Neuronal stem cell (in vitro differentiated cells): ENCODE measurements at regions not wholly inside any gene's neighbourhood (a gene's known extent, or its start where the extent isn't known, plus 50 kb on each side); places are given as distances from the start of the nearest gene placed in this dataset.
A peak's percentile ranks its signal among the peaks of the same experiment; 100 is the strongest.

Source experiments
- DNase-seq: peaks from one replicate; pipeline ENCODE4 v3.0.0-alpha.2; 2013; ENCODE audit warnings: low spot score
- H2AFZ ChIP-seq: one replicate; pipeline ENCODE4 v1.6.1; 2013; ENCODE audit warnings: mild to moderate bottlenecking, low read length, inconsistent platforms
- H2AK5ac ChIP-seq: 2 replicates; pipeline ENCODE4 v1.6.1; 2013; ENCODE audit warnings: low read depth, mild to moderate bottlenecking, inconsistent platforms, low read length, moderate library complexity, mixed read lengths
- H2BK120ac ChIP-seq: 2 replicates; pipeline ENCODE4 v1.6.1; 2013; ENCODE audit warnings: low read depth, mild to moderate bottlenecking, inconsistent platforms, low read length, moderate library complexity, mixed read lengths
- H2BK12ac ChIP-seq: one replicate; pipeline ENCODE4 v1.6.1; 2013; ENCODE audit warnings: low read length, inconsistent platforms
- H2BK15ac ChIP-seq: 2 replicates; pipeline ENCODE4 v1.6.1; 2013; ENCODE audit warnings: mild to moderate bottlenecking, low read length, inconsistent platforms, mixed read lengths
- H2BK5ac ChIP-seq: one replicate; pipeline ENCODE4 v1.6.1; 2013; ENCODE audit warnings: inconsistent platforms, mild to moderate bottlenecking, low read length, moderate library complexity
- H3K14ac ChIP-seq: one replicate; pipeline ENCODE4 v1.6.1; 2013; ENCODE audit warnings: low read length, inconsistent platforms
- H3K18ac ChIP-seq: 2 replicates; pipeline ENCODE4 v1.6.1; 2013; ENCODE audit warnings: low read length, inconsistent platforms
- H3K23ac ChIP-seq: 2 replicates; pipeline ENCODE4 v1.6.1; 2013; ENCODE audit warnings: low read depth, mild to moderate bottlenecking, mixed read lengths, low read length, inconsistent platforms; ENCODE audit not compliant: poor library complexity
- H3K27ac ChIP-seq: replicated peaks from 3 replicates; pipeline ENCODE4 v1.5.1; 2013; ENCODE audit warnings: low read length, inconsistent platforms
- H3K27me3 ChIP-seq, 3 experiments: 2 replicates each; pipeline ENCODE4 v1.6.1; 2013; ENCODE audit warnings: low read length in 3 of 3, mild to moderate bottlenecking in 2 of 3, inconsistent platforms in 1 of 3, low read depth in 1 of 3, mixed read lengths in 1 of 3, moderate library complexity in 1 of 3; ENCODE audit not compliant: control insufficient read depth in 3 of 3, insufficient read depth in 3 of 3
- H3K36me3 ChIP-seq, 2 donors: replicated peaks in 1 of 2; 2 replicates each; pipeline ENCODE4 v1.6.1; 2013; ENCODE audit warnings: low read length in 2 of 2; ENCODE audit not compliant: control insufficient read depth in 2 of 2, insufficient read depth in 2 of 2
- H3K4ac ChIP-seq: 2 replicates; pipeline ENCODE4 v1.6.1; 2013; ENCODE audit warnings: inconsistent platforms, mild to moderate bottlenecking, low read length, moderate library complexity
- H3K4me1 ChIP-seq, 2 donors: 1 replicate in 1 of 2; 2 replicates in 1 of 2; pipeline ENCODE4 v1.6.1; 2013; ENCODE audit warnings: low read length in 2 of 2, low read depth in 1 of 2; ENCODE audit not compliant: control insufficient read depth in 2 of 2, insufficient read depth in 1 of 2
- H3K4me2 ChIP-seq: one replicate; pipeline ENCODE4 v1.6.1; 2013; ENCODE audit warnings: mild to moderate bottlenecking, low read length, inconsistent platforms; ENCODE audit not compliant: insufficient read depth, poor library complexity, severe bottlenecking
- H3K4me3 ChIP-seq, 2 donors: 2 replicates each; pipeline ENCODE4 v1.5.1; 2013; ENCODE audit warnings: low read length in 2 of 2, mild to moderate bottlenecking in 2 of 2, inconsistent platforms in 1 of 2, moderate library complexity in 1 of 2
- H3K79me1 ChIP-seq: one replicate; pipeline ENCODE4 v1.6.1; 2013; ENCODE audit warnings: low read depth, mild to moderate bottlenecking, inconsistent platforms, low read length, moderate library complexity
- H3K9ac ChIP-seq: one replicate; pipeline ENCODE4 v1.6.1; 2013; ENCODE audit warnings: mild to moderate bottlenecking, low read depth, low read length, inconsistent platforms; ENCODE audit not compliant: poor library complexity
- H3K9me3 ChIP-seq, 2 donors: replicated peaks in 1 of 2; 2 replicates each; pipeline versions ENCODE3 to v1.6.1; 2013; ENCODE audit warnings: low read length in 2 of 2, mild to moderate bottlenecking in 2 of 2, inconsistent platforms in 1 of 2, low read depth in 1 of 2, mixed read lengths in 1 of 2, moderate library complexity in 1 of 2; ENCODE audit not compliant: control insufficient read depth in 2 of 2, insufficient read depth in 1 of 2
- H4K8ac ChIP-seq: one replicate; pipeline ENCODE4 v1.6.1; 2013; ENCODE audit warnings: low read depth, mild to moderate bottlenecking, inconsistent platforms, low read length, moderate library complexity
- H4K91ac ChIP-seq: one replicate; pipeline ENCODE4 v1.6.1; 2013; ENCODE audit warnings: low read length, low read depth, mild to moderate bottlenecking, inconsistent platforms; ENCODE audit not compliant: poor library complexity
- WGBS, 2 donors: extraction: QIAGEN DNeasy Blood & Tissue Kit; methylation state at CpG; one replicate each; pipeline ENCODE4 v1.1.7; 2013; ENCODE audit warnings: missing lambda C conversion rate in 2 of 2, mixed read lengths in 1 of 2; ENCODE audit not compliant: insufficient read length in 2 of 2, insufficient replicate concordance in 1 of 2; ENCODE audit errors: extremely low coverage in 2 of 2; 5-methylcytosine and 5-hydroxymethylcytosine counted together

- Histone ChIP-seq H3K9me3 (no peaks in the 10 kb centered on the region), H2BK120ac (no peak overlapping the region), H4K91ac (no peak overlapping the region), H2BK15ac (no peak overlapping the region), H3K4me3 (no peak overlapping the region), H3K9ac (no peak overlapping the region), H3K79me1 (no peaks in the 10 kb centered on the region), H2BK12ac (no peak overlapping the region), H3K18ac (no peak overlapping the region), H2AK5ac (no peak overlapping the region), H3K4me1 (peaks cover 6 to 8% of the 10 kb centered on the region in 2 donors), H3K36me3 (no peaks in the 10 kb centered on the region), H2AFZ (no peak overlapping the region), H3K23ac (no peak overlapping the region), H3K27me3 (peaks cover 0 to 26% (median 0%) of the 10 kb centered on the region in 3 experiments), H3K14ac (no peak overlapping the region), H2BK5ac (no peak overlapping the region), H3K4me2 (no peak overlapping the region), H4K8ac (no peak overlapping the region), H3K4ac (no peak overlapping the region), H3K27ac (no peak overlapping the region)
- no CpG with 5 or more reads among the region's 1 CpG for WGBS, 2 donors
- DNase-seq: no peak
Observed at GRCh38 chr9:73042155-73042554, 89.3 kb upstream of the ALDH1A1 start.

- Histone ChIP-seq H2BK12ac (no peak overlapping the region), H2BK120ac (no peak overlapping the region), H2AK5ac (no peak overlapping the region), H3K4me2 (no peak overlapping the region), H3K36me3 (no peaks in the 10 kb centered on the region), H3K4me1 (peaks cover 6 to 8% of the 10 kb centered on the region in 2 donors), H4K91ac (no peak overlapping the region), H3K18ac (no peak overlapping the region), H2AFZ (no peak overlapping the region), H3K79me1 (no peaks in the 10 kb centered on the region), H3K27ac (no peak overlapping the region), H4K8ac (no peak overlapping the region), H3K14ac (no peak overlapping the region), H3K9ac (no peak overlapping the region), H2BK15ac (no peak overlapping the region), H2BK5ac (no peak overlapping the region), H3K4ac (no peak overlapping the region), H3K4me3 (no peak overlapping the region), H3K27me3 (peaks cover 0 to 46% (median 0%) of the 10 kb centered on the region in 3 experiments), H3K23ac (no peak overlapping the region), H3K9me3 (no peaks in the 10 kb centered on the region)
- no peak for DNase-seq
- WGBS, 2 donors: no CpG with 5 or more reads among the region's 3 CpGs
Observed at GRCh38 chr9:73039271-73040263, 86.7 kb upstream of the ALDH1A1 start.

GRCh38 chr9:73038613-73039012 lies 85.8 kb upstream of the ALDH1A1 start:
- H2AK5ac ChIP-seq: no peak overlapping the region
- peaks cover 6 to 8% of the 10 kb centered on the region in 2 donors for H3K4me1 ChIP-seq
- H3K4me3 ChIP-seq: no peak overlapping the region
- peak overlapping the region; percentile 39 for H2AFZ ChIP-seq
- H2BK12ac ChIP-seq: no peak overlapping the region
- H2BK120ac ChIP-seq: no peak overlapping the region
- no peak overlapping the region for H3K4ac ChIP-seq
- no peak overlapping the region for H4K91ac ChIP-seq
- H2BK5ac ChIP-seq: no peak overlapping the region
- no peak overlapping the region for H2BK15ac ChIP-seq
- no peak overlapping the region for H4K8ac ChIP-seq
- H3K27me3 ChIP-seq: peaks cover 0 to 46% (median 0%) of the 10 kb centered on the region in 3 experiments
- no peak for DNase-seq
- H3K9ac ChIP-seq: no peak overlapping the region
- no peaks in the 10 kb centered on the region for H3K36me3 ChIP-seq
- peak overlapping the region; percentile 50 for H3K18ac ChIP-seq
- no peak overlapping the region for H3K14ac ChIP-seq
- no peak overlapping the region for H3K27ac ChIP-seq
- H3K79me1 ChIP-seq: no peaks in the 10 kb centered on the region
- H3K4me2 ChIP-seq: no peak overlapping the region
- no CpG with 5 or more reads among the region's 2 CpGs for WGBS, 2 donors
- H3K9me3 ChIP-seq: no peaks in the 10 kb centered on the region
- H3K23ac ChIP-seq: no peak overlapping the region

- Histone ChIP-seq H3K9ac (no peak overlapping the region), H3K23ac (no peak overlapping the region), H3K18ac (no peak overlapping the region), H3K79me1 (no peaks in the 10 kb centered on the region), H2BK5ac (no peak overlapping the region), H3K27ac (no peak overlapping the region), H3K36me3 (no peaks in the 10 kb centered on the region), H3K9me3 (no peaks in the 10 kb centered on the region), H2BK120ac (no peak overlapping the region), H3K4me3 (no peak overlapping the region), H3K14ac (no peak overlapping the region), H3K4me1 (peaks cover 6 to 8% of the 10 kb centered on the region in 2 donors), H3K4me2 (no peak overlapping the region), H3K4ac (no peak overlapping the region), H2AK5ac (no peak overlapping the region), H2BK15ac (no peak overlapping the region), H2AFZ (no peak overlapping the region), H2BK12ac (no peak overlapping the region), H4K91ac (no peak overlapping the region), H4K8ac (no peak overlapping the region), H3K27me3 (peaks cover 0 to 46% (median 0%) of the 10 kb centered on the region in 3 experiments)
- no CpG with 5 or more reads among the region's 4 CpGs for WGBS, 2 donors
- no peak for DNase-seq
Observed at GRCh38 chr9:73038089-73038509, 85.2 kb upstream of the ALDH1A1 start.
